ENCODE measurements at regions not wholly inside any gene's neighbourhood (a gene's known extent, or its start where the extent isn't known, plus 50 kb on each side); places are given as distances from the start of the nearest gene placed in this dataset.

DNA sequence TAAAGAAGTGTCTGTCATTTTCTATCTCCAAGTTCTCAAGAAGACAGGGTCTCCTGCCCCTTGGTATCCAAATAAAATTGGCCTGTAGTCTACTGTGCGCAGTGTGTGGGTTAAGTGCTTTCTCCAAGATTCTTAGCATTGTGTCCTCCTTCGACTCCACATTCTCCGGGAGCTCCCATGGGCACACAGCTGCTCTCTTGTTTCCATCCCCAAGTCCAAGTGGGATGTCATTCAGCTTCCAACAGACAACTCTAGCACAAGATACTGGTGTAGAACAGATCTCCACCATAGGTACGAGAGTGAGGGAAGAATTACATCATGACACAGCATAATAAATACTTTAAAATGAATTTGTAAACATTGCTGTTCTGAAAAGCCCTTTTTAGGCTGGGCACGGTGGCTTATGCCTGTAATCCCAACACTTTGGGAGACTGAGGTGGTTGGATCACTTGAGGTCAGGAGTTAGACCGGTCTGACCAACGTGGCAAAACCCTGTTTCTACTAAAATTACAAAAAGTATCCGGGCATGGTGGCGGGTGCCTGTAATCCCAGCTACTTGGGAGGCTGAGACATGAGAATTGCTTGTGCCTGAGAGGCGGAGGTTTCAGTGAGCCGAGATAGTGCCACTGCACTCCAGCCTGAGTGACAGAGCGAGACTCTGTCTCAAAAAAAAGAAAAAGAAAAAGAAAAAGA is 196.2 kb downstream of the C9orf152 start:
- TF ChIP-seq, protein P1, sequence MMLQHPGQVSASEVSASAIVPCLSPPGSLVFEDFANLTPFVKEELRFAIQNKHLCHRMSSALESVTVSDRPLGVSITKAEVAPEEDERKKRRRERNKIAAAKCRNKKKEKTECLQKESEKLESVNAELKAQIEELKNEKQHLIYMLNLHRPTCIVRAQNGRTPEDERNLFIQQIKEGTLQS (CRISPR knock-in tag; conservative IDR thresholded peaks at IDR 0.05) = no peak
- TF ChIP-seq, protein P2, sequence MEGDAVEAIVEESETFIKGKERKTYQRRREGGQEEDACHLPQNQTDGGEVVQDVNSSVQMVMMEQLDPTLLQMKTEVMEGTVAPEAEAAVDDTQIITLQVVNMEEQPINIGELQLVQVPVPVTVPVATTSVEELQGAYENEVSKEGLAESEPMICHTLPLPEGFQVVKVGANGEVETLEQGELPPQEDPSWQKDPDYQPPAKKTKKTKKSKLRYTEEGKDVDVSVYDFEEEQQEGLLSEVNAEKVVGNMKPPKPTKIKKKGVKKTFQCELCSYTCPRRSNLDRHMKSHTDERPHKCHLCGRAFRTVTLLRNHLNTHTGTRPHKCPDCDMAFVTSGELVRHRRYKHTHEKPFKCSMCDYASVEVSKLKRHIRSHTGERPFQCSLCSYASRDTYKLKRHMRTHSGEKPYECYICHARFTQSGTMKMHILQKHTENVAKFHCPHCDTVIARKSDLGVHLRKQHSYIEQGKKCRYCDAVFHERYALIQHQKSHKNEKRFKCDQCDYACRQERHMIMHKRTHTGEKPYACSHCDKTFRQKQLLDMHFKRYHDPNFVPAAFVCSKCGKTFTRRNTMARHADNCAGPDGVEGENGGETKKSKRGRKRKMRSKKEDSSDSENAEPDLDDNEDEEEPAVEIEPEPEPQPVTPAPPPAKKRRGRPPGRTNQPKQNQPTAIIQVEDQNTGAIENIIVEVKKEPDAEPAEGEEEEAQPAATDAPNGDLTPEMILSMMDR (IDR thresholded peaks at IDR 0.05) = no peak
- TF ChIP-seq NFYB (CRISPR knock-in tag; conservative IDR thresholded peaks at IDR 0.05; ENCODE audit: low read depth) (no peak), CREM (CRISPR knock-in tag; IDR thresholded peaks at IDR 0.05) (no peak), SP1 (CRISPR knock-in tag; conservative IDR thresholded peaks at IDR 0.05) (no peak), IRF2 (CRISPR knock-in tag; IDR thresholded peaks at IDR 0.05; ENCODE audit: borderline replicate concordance, low read depth) (no peak), CREB1 (CRISPR knock-in tag; IDR thresholded peaks at IDR 0.05) (no peak)
- TF ChIP-seq, protein P3, sequence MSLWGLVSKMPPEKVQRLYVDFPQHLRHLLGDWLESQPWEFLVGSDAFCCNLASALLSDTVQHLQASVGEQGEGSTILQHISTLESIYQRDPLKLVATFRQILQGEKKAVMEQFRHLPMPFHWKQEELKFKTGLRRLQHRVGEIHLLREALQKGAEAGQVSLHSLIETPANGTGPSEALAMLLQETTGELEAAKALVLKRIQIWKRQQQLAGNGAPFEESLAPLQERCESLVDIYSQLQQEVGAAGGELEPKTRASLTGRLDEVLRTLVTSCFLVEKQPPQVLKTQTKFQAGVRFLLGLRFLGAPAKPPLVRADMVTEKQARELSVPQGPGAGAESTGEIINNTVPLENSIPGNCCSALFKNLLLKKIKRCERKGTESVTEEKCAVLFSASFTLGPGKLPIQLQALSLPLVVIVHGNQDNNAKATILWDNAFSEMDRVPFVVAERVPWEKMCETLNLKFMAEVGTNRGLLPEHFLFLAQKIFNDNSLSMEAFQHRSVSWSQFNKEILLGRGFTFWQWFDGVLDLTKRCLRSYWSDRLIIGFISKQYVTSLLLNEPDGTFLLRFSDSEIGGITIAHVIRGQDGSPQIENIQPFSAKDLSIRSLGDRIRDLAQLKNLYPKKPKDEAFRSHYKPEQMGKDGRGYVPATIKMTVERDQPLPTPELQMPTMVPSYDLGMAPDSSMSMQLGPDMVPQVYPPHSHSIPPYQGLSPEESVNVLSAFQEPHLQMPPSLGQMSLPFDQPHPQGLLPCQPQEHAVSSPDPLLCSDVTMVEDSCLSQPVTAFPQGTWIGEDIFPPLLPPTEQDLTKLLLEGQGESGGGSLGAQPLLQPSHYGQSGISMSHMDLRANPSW (CRISPR knock-in tag; conservative IDR thresholded peaks at IDR 0.05; ENCODE audit: low read depth) = no peak
- TF ChIP-seq, protein P4, sequence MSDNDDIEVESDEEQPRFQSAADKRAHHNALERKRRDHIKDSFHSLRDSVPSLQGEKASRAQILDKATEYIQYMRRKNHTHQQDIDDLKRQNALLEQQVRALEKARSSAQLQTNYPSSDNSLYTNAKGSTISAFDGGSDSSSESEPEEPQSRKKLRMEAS (CRISPR knock-in tag; IDR thresholded peaks at IDR 0.05) = no peak
- TF ChIP-seq, protein P5, sequence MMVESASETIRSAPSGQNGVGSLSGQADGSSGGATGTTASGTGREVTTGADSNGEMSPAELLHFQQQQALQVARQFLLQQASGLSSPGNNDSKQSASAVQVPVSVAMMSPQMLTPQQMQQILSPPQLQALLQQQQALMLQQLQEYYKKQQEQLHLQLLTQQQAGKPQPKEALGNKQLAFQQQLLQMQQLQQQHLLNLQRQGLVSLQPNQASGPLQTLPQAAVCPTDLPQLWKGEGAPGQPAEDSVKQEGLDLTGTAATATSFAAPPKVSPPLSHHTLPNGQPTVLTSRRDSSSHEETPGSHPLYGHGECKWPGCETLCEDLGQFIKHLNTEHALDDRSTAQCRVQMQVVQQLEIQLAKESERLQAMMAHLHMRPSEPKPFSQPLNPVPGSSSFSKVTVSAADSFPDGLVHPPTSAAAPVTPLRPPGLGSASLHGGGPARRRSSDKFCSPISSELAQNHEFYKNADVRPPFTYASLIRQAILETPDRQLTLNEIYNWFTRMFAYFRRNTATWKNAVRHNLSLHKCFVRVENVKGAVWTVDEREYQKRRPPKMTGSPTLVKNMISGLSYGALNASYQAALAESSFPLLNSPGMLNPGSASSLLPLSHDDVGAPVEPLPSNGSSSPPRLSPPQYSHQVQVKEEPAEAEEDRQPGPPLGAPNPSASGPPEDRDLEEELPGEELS (CRISPR knock-in tag; IDR thresholded peaks at IDR 0.05) = no peak

All from WTC11 (cell line).